GM12872 (cell line): ENCODE measurements at regions not wholly inside any gene's neighbourhood (a gene's known extent, or its start where the extent isn't known, plus 50 kb on each side); places are given as distances from the start of the nearest gene placed in this dataset.

Experiments used
- TF ChIP-seq, protein P1 (sequence below): IDR thresholded peaks from 3 replicates; pipeline ENCODE4 v1.5.1; 2011; ENCODE audit warnings: low read depth, mild to moderate bottlenecking, low read length, moderate library complexity; ENCODE audit not compliant: insufficient read depth

DNA sequence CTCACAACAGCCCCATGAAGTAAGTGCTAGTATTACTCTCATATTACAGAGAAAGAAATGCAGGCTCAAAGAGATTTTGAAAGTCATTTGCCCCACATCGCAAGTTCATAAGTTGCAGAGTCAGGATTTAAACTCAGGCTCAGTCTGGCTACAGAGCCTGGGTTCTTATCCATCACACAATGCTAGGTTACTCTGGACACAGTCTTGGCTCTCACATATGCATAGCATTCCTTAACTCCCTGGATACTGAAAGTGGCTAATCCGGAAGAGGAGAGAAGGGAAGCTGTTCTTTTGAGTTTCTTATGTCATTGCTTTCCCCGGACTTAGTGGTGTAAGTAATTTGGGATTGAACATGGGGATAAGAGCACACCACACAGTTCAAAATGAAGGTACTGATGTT is 357.4 kb upstream of the PLXNA2 start:
- TF ChIP-seq, protein P1, sequence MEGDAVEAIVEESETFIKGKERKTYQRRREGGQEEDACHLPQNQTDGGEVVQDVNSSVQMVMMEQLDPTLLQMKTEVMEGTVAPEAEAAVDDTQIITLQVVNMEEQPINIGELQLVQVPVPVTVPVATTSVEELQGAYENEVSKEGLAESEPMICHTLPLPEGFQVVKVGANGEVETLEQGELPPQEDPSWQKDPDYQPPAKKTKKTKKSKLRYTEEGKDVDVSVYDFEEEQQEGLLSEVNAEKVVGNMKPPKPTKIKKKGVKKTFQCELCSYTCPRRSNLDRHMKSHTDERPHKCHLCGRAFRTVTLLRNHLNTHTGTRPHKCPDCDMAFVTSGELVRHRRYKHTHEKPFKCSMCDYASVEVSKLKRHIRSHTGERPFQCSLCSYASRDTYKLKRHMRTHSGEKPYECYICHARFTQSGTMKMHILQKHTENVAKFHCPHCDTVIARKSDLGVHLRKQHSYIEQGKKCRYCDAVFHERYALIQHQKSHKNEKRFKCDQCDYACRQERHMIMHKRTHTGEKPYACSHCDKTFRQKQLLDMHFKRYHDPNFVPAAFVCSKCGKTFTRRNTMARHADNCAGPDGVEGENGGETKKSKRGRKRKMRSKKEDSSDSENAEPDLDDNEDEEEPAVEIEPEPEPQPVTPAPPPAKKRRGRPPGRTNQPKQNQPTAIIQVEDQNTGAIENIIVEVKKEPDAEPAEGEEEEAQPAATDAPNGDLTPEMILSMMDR, result no peak

DNA sequence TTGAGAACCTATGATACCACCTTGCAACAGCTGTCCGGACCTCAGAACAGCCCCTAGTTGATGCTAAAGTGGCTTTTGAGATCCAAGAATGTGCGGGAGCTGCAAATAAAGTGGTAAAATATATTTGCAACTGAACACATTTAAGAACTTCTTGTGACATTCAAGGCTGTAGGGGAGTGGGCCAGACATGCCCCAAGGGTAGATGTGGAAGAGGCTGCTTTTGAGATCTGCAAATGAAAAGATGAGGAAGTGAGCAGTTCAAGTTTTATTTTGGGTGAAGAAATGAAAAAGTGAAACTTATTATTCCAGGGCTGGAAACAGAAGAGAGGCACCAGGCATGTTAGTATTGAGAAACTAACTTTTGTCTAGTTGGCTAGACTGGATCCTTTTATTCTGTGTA is 359.5 kb upstream of the PLXNA2 start:
- TF ChIP-seq, protein P1, result no peak

GRCh38 chr1:208604295-208604694 is 360.1 kb upstream of the PLXNA2 start:
- TF ChIP-seq, protein P1, result no peak

DNA sequence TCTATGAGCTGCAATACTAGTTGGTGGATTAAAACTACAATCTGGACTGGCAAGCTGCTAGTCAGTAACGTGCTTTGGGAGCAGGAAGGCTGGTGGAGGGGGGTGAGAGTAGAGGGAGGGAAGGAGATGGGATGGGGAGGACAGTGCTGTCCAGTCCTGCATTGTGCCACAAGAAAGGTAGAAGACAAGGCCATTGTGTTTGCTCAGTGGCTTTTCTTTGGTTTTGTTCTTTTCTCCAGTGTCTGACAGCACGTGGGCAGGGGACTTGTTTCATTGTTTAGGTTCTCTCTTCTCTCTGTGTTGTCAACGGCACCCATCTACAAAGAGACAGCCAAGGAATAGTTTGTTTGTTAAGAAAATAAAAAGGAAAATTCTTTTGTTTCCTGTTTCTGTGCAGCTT is 362.8 kb upstream of the PLXNA2 start:
- TF ChIP-seq, protein P1, result no peak

DNA sequence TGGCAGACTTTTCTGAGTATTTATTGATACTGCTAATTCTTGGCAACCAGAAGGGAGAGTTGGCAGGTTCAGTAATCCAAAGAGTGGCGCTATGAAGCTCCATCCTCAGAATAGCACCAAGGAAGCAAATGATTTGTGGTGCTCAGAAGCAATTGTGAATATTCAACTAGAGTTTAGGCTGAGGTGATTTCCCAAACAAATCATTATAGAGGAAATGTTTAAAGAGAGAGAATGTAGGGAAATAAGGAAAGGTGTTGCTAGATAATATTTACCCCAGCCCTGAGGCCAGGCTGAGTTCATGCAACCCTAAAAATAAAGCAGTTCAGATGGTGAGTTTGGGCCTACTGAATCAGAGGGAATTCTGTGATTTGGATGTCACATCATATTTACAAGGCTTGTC is 363.4 kb upstream of the PLXNA2 start:
- TF ChIP-seq, protein P1, result no peak

DNA sequence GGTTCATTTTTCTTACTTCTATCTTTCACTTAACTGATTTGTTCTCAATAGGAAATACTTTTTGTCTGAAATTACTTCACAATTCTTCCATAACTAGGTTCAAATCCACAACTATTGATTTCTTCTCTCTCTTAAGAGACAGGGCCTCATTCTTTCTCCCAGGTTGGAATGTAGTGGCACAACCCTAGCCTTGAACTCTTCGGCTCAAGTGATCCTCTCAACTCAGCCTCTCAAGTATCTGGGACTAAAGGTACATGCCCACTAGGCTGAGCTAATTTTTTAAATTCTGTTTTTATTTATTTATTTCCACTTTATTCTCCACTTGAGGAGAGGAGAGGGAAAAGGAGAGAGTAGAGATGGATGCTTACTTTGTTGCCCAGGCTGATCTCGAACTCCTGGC is 370.4 kb upstream of the PLXNA2 start:
- TF ChIP-seq, protein P1, result no peak

- TF ChIP-seq, protein P1, result no peak
Measured at GRCh38 chr1:208615371-208615770, 371.2 kb upstream of the PLXNA2 start.

GRCh38 chr1:208616776-208617175 is 372.6 kb upstream of the PLXNA2 start:
- TF ChIP-seq, protein P1, result no peak
